ENCODE measurements at regions not wholly inside any gene's neighbourhood (a gene's known extent, or its start where the extent isn't known, plus 50 kb on each side); places are given as distances from the start of the nearest gene placed in this dataset.

DNA sequence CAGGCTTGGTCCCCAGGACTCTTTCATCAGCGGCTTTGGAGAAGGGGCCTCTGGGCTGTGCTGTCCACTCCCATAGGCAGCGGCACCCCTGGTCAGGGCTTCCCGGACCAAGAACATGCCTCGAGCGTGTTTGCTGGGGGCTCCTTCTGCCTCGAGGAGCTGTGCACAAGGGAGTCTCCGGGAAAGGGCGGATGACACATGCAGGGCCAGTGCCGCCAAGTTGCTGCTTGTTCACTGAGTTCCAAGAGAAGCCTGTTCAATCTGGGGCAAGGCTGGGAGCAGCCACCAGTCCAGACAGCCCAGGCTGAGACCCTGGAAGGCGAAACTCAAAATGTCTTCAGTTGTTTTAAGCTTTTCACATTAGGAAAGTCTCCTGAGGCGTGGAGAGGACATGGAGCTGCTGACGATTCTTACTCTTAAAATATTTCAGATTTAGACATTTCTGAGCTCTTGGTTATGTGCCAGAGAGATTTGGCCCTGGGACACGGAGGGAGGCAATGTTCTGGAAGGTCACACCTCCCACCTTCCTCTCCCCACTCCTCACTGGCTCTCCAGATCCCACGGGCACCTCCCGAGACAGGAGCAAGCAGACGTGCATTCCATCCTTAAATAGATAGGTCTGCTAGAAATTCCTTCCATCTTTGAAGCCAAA is 84.5 kb upstream of the ZNF469 start:
- Histone ChIP-seq H3K4me1 (ENCODE audit: control insufficient read depth, extremely low read depth, insufficient read depth, low read length) (no peaks in the 10 kb centered on the region), H3K27me3 (ENCODE audit: control insufficient read depth in 2 of 2, insufficient read depth in 2 of 2, low read length in 2 of 2) (no peaks in the 10 kb centered on the region), H4K20me1 (replicated peaks; ENCODE audit: control insufficient read depth, extremely low read depth, insufficient read depth, low read length) (no peaks in the 10 kb centered on the region), H3K27ac (ENCODE audit: insufficient read depth, low read depth, low read length) (no peak overlapping the region), H3K9me1 (replicated peaks; ENCODE audit: control insufficient read depth, extremely low read depth, insufficient read depth, low read length) (no peaks in the 10 kb centered on the region), H3K36me3 (ENCODE audit: control insufficient read depth in 2 of 2, extremely low read depth in 1 of 2, insufficient read depth in 2 of 2, low read length in 2 of 2) (no peaks in the 10 kb centered on the region), H2AFZ (ENCODE audit: low read depth, low read length) (peak overlapping the region; percentile 30), H3K4me2 (ENCODE audit: insufficient read depth, low read length) (no peak overlapping the region), H3K79me2 (ENCODE audit: control insufficient read depth, insufficient read depth, low read length) (no peaks in the 10 kb centered on the region), H3K4me3 (replicated peaks in 1 of 3; ENCODE audit: insufficient read depth in 1 of 3, low read depth in 1 of 3, low read length in 3 of 3) (no peak overlapping the region), H3K9me3 (replicated peaks; ENCODE audit: control insufficient read depth, insufficient read depth, low read length) (no peaks in the 10 kb centered on the region), H3K9ac (replicated peaks; ENCODE audit: extremely low read depth, insufficient read depth, low read length) (no peak overlapping the region)
- FAIRE-seq (no peak), DNase-seq (ENCODE audit: low read depth, low spot score) (no peak)
- POLR2A ChIA-PET: interaction anchor here (0.6 kb wide), 1 partner anchor 496 kb away, joined by 4 read pairs; no protein-coding TSS in a partner anchor
- TF ChIP-seq POLR2AphosphoS5 (IDR thresholded peaks at IDR 0.05; ENCODE audit: insufficient read depth, low read depth, low read length): no peak
- dilution Hi-C loops (cut with MboI; ENCODE audit: extremely low pct_ligation_motif_present, low sequenced_read_pairs): no loop called here
- CTCF ChIA-PET: interaction anchor here (1.4 kb wide), 2 partner anchors 11 to 85 kb away, joined by 3 to 4 read pairs; partner anchors contain the start of gene ZNF469
- intact Hi-C loops (cut with micrococcal nuclease): loop anchor here (5.0 kb wide), 1 partner anchor 34 kb away; no protein-coding TSS in a partner anchor
- BruUV-seq (replicated peaks): no TSS peak

- ChIA-PET POLR2A (interaction anchor here (0.6 to 0.7 kb wide), 2 partner anchors 58 to 496 kb away, joined by 4 read pairs; no protein-coding TSS in a partner anchor), CTCF (interaction anchor here (0.7 to 1.4 kb wide), 3 partner anchors 12 to 84 kb away, joined by 3 to 4 read pairs (median 3); partner anchors contain the start of gene ZNF469)
- no TSS peak for BruUV-seq (replicated peaks)
- FAIRE-seq (peak; percentile 8), DNase-seq (ENCODE audit: low read depth, low spot score) (peak; percentile 29)
- Histone ChIP-seq H3K27ac (ENCODE audit: insufficient read depth, low read depth, low read length) (no peak overlapping the region), H3K79me2 (ENCODE audit: control insufficient read depth, insufficient read depth, low read length) (no peaks in the 10 kb centered on the region), H3K36me3 (ENCODE audit: control insufficient read depth in 2 of 2, extremely low read depth in 1 of 2, insufficient read depth in 2 of 2, low read length in 2 of 2) (no peaks in the 10 kb centered on the region), H3K4me1 (ENCODE audit: control insufficient read depth, extremely low read depth, insufficient read depth, low read length) (no peaks in the 10 kb centered on the region), H2AFZ (ENCODE audit: low read depth, low read length) (peak overlapping the region; percentile 30), H4K20me1 (replicated peaks; ENCODE audit: control insufficient read depth, extremely low read depth, insufficient read depth, low read length) (no peaks in the 10 kb centered on the region), H3K9ac (replicated peaks; ENCODE audit: extremely low read depth, insufficient read depth, low read length) (no peak overlapping the region), H3K4me2 (ENCODE audit: insufficient read depth, low read length) (no peak overlapping the region), H3K4me3 (replicated peaks in 1 of 3; ENCODE audit: insufficient read depth in 1 of 3, low read depth in 1 of 3, low read length in 3 of 3) (no peak overlapping the region), H3K27me3 (ENCODE audit: control insufficient read depth in 2 of 2, insufficient read depth in 2 of 2, low read length in 2 of 2) (no peaks in the 10 kb centered on the region), H3K9me3 (replicated peaks; ENCODE audit: control insufficient read depth, insufficient read depth, low read length) (no peaks in the 10 kb centered on the region), H3K9me1 (replicated peaks; ENCODE audit: control insufficient read depth, extremely low read depth, insufficient read depth, low read length) (no peaks in the 10 kb centered on the region)
- dilution Hi-C loops (cut with MboI; ENCODE audit: extremely low pct_ligation_motif_present, low sequenced_read_pairs) (no loop called here), intact Hi-C loops (cut with micrococcal nuclease) (loop anchor here (5.0 kb wide), 1 partner anchor 33 kb away; no protein-coding TSS in a partner anchor)
- TF ChIP-seq FOS (IDR thresholded peaks at IDR 0.05; ENCODE audit: borderline replicate concordance, insufficient read depth, low read length) (no peak), EZH2 (IDR thresholded peaks at IDR 0.05; ENCODE audit: borderline replicate concordance, low read depth, low read length, severe bottlenecking) (no peak), JUN (IDR thresholded peaks at IDR 0.05; ENCODE audit: borderline replicate concordance, insufficient read depth, insufficient read length, low read depth) (no peak)
- TF ChIP-seq, protein P1, sequence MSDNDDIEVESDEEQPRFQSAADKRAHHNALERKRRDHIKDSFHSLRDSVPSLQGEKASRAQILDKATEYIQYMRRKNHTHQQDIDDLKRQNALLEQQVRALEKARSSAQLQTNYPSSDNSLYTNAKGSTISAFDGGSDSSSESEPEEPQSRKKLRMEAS (IDR thresholded peaks at IDR 0.05; ENCODE audit: insufficient read depth, insufficient read length): no peak
Observed at GRCh38 chr16:88298833-88299745, 83.7 kb upstream of the ZNF469 start.
